Stimulated activated CD4-positive, alpha-beta T cell treated with anti-CD3 and anti-CD28 coated beads, Interleukin-2, amount 100 ng/mL, for 48 hours (primary cell): ENCODE measurements at regions not wholly inside any gene's neighbourhood (a gene's known extent, or its start where the extent isn't known, plus 50 kb on each side); places are given as distances from the start of the nearest gene placed in this dataset.
"Not testable (repeated sequence)": the region's sequence is repeated elsewhere in the genome, so short reads cannot be mapped to it uniquely, and the experiment has no call there.

Experiments
- DNase-seq, 2 donors: peaks; one replicate each; pipeline ENCODE4 v3.0.0-alpha.2; 2020

DNA sequence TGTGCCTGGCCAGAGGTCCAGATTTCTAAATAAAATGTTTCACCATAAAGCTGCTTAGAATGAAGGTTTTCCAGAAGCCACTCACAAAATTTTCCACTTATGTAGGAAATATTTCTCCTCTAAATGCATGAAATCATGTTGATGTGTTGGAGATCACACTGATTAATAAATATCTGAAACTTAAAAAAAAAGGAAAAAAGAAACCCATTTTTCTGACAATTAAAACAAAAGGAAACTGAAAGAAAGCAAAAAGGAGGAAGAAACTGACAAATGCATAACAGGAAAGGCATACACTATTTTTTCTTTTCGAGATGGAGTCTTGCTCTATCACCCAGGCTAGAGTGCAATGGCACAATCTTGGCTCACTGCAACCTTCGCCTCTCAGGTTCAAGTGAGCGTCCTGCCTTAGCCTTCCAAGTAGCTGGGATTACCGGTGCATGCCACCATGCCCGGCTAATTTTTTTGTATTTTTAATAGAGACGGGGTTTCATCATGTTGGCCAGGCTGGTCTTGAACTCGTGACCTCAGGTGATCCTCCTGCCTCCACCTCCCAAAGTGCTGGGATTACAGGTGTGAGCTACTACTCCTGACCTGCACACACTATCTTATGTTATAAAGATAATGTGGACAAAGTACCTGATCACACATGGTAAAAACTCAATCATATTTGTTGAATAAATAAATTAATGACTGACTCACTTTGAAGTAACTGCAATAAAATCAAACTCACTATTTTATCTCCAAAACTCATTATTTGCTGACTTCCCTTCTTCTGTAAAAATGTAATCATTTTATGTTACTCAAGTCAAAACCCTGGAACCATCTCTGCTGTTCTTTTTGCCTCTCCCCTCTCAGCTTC is 149.8 kb upstream of the NR5A2 start:
- no peak for DNase-seq

DNA sequence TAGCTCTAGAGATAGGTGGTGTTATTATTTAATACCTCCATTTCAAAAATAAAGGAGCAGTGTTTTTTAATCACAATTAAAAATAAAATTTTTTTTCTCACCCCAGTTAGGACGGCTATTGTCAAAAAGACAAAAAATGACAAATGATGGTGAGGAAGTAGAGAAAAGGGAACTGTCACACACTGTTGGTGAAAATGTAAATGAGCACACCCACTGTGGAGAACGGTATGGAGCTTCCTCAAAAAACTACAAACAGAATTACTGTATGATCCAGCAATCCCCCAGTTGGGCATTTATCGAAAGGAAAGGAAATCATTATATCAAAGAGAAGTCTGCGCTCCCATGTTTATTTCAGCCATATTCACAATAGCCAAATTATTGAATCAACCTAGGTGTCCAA is 148.7 kb upstream of the NR5A2 start:
- DNase-seq: no peak

DNA sequence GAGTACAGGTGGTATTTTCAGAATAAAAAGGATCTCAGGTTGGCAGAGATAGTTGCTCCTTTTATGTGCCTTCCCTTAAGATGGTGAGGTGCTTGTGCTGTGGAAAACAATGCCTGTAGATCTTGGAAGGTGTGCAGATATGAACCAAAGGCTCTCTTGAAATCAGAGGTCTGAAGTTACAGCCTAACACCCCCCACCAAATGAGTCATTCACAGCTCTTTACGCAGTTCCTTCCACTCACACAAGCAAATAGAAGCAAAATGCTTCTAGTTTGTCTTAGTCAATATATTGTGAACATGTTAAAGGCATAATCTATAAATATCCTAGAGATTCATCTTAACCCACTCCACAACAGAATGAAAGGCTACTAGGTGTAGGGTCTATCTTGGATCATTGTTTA is 128.9 kb upstream of the NR5A2 start:
- DNase-seq: no peak

DNA sequence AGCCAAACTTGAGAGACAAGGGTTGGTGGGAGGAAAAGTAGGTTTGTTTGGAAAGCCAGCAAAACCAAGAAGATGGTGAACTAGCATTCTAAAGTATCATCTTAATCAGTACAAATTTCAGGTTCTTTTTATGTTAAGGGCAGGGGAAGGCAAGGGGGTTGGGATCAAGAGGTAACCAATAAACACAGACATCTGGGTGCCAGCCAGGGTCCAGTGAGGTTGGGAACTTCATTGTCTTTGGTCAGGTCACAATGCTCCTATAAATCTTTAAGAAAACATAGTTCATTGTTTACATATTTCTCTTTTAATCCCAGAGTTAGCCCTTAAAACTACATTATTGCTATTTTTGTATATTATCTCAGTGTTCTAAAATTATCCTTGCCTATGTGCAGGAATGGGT is 126.2 kb upstream of the NR5A2 start:
- no peak for DNase-seq

DNA sequence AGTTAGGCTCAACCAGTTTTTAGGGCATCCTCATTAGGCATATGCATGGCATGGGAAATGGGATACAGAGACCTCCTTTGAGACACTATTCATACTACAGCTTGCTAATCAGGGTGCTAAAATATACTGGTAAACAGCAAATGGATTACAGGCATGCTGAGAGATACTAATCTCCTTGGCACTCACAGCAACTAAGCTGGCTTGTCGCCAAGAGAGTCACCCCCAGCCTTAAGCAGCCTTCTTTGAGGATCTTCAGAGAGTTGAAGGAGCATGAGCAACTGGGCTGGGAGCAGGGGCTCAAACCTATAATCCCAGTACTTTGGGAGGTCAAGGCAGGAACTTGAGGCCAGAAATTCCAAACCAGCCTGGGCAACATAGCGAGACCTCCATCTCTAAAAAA is 120.1 kb upstream of the NR5A2 start:
- no peak for DNase-seq

DNA sequence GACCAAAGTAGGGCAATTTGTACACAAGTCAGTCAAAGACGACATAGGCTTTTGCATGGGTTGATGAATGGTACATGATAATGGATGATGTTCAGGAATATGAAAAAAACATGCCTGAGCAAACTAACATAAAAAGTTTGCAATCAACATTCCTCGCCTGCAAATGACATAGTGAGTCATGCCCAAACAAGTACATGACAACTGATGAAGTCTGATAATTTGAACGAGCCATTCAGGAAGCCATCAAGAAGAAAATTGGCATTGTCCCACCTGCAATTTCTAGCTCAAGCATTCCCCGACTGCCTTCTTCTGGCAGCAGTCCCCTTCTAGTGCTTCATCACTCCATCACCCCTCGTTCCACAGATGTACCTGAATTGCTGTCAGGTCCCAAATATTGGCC is 118.4 kb upstream of the NR5A2 start:
- DNase-seq: no peak

DNA sequence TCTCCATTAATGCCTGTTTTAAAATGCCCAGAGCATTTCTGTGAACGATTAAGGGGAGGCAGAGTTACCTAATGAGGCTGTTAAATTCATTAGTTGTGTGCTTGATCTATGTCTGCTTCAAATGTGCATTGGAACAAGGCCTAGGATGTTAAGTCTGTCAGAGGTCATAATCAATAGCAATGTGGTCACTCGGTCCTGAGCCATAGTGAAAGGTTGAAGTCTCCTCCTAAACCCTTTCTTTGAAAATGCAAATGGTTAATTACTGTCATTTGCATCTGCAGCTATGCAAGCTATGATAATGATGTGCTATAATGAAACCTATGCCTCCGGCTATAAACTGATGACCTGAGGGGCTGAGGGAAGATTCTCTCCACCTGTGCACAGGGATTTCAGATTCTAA is 114.2 kb upstream of the NR5A2 start:
- DNase-seq: no peak

DNA sequence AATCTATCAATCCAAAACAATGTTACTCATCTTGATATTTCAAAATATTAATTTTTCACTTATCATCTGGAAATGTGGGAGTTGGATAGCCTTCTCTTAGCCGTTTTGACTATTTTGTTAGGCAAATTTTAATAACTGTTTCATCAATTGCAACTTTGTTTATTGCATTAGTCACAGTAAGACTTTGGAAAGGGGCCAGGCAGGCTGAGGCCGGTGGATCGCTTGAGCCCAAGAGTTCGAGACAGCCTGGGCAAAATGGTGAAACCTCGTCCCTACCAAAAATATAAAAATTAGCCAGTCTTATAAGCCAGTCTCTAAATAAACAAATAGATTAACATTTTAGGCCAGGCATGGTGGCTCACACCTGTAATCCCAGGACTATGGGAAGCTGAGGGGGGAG is 113.0 kb upstream of the NR5A2 start:
- no peak for DNase-seq

DNA sequence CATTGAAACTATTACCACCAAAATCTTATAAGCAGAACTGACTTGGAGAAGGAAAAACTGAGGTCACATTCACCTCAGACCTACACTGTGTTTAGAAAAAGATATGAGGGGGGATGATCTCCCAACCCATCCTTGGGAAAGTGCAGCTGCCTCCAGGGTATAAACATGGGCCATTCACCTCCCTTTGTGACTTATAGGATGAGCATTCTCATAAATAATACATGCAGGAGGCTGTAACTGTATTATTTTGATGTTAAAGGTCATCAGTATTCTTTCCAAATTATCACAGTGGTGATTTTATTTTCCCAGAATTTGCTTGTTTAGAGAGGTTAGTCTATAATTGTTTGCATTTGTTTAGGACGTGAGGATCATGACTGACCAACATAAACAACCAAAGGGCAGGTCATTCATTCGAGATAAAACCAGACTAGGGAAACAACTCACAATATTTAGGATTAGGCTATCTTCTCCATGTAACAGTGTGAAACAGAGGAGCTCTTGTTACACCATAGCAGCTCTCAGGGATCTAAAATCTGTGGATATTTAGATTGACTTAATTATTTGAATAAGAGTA is 109.2 kb upstream of the NR5A2 start:
- no peak for DNase-seq

DNA sequence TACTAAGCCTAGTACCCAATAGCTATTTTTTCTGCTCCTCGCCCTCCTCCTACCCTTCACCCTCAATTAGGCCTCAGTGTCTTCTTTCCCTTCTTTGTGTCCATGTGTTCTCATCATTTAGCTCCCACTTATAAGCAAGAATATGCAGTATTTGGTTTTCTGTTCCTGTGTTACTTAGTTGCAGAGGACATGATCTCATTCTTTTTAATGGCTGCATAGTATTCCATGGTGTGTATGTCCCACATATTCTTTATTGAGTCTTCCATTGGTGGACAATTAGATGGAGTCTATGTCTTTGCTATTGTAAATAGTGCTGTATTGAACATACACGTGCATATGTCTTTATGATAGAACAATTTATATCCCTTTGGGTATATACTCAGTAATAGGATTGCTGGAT is 106.9 kb upstream of the NR5A2 start:
- DNase-seq: no peak

DNA sequence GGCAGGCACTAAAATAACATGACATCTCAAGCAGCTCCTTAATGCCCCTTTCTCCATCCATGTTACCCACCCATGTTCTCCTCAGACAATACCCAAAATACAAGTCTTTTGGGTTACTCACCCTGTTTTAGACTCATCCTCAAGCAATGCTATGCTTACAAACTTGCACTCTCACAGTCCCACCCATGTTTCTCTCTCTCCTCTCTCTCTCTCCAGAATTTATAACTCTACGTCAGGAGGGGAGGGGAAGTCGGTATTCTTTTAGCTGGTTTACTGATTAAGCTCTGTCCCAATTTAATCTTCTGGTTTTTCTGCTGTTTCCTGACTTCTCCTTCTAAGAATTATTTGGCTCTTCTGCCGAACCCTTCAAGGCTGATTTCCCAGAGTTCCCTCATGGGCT is 98.0 kb upstream of the NR5A2 start:
- no peak for DNase-seq

DNA sequence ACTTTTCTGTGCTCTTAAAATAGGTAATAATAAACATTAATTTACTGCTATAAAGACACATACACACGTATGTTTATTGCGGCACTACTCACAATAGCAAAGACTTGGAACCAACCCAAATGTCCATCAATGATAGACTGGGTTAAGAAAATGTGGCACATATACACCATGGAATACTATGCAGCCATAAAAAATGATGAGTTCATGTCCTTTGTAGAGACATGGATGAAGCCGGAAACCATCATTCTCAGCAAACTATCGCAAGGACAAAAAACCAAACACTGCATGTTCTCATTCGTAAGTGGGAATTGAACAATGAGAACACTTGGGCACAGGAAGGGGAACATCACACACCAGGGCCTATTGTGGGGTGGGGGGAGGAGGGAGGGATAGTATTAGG is 97.4 kb upstream of the NR5A2 start:
- not testable (repeated sequence) for DNase-seq

DNA sequence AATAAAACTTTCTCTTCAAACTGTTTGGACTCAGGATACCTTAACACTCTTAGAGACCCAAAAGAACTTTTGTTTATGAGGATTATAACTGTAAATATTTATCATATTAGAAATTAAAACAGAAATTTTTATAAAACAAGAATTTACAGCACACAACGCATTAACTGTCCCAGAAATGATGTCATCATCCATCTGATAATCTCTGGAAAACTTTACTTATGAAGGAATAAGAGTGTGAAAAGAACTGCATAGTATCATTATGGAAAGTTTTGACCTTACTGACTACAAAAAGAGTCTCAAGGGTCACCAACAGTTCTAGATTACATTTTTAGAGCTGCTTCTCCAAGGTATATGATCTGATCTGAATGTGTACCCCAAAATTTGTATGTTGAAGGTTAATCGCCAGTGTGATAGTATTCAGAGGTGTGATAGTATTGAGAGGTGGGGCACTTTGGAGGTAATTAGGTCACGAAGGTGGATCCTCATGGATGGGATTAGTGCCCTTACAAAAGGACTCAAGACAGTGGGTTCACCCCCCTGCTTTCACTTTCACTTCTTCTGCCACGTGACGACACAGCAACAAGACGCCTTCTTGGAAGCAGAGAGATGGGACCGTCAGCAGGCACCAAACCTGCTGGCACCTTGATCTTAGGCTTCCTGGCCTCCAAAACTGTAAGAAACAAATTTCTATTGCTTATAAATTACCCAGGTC is 95.7 kb upstream of the NR5A2 start:
- no peak for DNase-seq

DNA sequence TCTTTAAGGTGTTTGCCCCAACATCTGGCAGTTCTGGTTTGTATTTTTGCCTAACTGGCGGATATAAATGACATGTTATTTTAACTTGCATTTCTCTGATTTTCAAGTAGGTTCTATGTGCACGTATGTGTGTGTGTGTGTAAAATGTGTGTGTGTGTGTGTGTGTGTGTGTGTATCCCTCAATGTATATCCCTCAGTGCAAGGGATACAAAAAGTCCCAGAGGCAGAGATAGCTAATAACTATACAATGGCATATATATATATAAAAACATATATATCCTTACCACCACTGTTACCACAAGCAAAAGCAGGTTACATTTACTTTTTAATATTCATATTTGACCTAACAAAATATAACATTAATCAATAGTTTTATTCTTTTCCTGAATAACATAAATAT is 95.0 kb upstream of the NR5A2 start:
- no peak for DNase-seq

DNA sequence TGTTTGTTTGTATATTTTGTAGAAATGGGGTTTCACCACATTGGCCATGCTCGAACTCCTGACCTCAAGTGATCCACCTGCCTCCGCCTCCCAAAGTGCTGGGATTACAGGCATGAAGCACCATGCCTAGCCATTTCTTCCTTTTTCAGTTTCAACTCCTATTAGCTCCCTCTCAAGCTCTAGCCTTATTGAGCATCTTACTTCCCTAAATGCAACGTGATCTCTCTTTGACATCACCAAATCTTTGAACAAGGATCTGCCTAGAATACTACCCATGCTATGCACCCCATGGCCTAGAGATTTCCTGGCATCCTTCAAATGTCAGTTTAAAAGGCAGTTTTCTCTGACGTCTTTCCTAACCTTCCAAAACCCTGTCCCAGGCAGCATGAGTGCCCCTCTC is 91.1 kb upstream of the NR5A2 start:
- DNase-seq: no peak

DNA sequence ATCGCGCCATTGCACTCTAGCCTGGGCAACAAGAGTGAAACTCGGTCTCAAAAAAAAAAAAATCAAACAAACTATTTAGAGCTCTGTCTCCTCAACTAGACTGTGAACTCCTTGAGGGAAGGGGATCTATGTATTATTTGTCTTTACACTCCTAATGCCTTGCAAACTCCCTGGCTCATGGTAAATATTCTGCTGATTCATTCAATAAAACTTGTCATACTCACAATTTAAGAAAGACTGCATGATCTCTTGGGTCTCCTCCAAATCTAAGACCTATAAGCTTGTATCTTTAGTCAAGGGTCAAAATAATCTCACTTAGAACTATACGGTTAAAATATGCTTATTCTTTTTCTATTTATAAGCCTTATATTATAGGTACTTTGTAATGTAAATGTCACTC is 90.3 kb upstream of the NR5A2 start:
- DNase-seq: no peak

DNA sequence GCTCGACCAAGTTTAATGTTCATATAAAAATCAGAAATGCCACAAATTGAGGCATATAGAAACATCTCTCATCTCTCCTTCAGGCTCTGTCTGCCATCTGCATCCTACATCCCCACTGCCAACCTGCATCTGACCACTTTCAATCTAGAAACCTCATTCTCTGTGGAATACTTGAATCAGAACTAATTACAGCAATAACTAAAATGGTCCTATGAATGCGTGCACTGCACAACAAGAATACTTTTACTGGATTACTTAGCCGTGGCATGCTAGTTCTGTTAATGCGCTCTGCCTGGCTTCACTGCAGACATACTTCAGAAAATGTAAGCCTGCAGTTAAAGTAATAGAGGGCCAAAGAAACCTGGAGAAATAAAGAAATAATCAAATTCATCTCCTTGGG is 89.8 kb upstream of the NR5A2 start:
- DNase-seq: no peak

DNA sequence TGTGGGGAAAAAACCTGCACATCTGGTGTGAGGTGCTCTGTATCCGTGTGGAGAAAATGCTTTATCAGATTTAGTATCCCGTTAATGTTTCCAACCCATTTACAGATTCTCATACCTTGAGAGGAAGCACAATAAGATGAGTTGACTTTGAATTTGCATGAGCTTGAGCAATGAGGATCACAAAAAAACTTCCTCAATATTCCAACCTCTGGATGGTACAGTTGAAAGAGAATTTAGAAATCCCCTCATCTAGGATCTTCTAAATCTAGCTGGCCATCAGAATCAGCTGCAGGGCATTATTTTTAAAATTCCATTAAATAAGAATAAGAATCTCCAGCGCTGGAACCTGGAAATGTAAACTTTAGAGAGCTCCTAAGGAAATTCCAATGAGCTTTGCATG is 82.5 kb upstream of the NR5A2 start:
- no peak for DNase-seq

DNA sequence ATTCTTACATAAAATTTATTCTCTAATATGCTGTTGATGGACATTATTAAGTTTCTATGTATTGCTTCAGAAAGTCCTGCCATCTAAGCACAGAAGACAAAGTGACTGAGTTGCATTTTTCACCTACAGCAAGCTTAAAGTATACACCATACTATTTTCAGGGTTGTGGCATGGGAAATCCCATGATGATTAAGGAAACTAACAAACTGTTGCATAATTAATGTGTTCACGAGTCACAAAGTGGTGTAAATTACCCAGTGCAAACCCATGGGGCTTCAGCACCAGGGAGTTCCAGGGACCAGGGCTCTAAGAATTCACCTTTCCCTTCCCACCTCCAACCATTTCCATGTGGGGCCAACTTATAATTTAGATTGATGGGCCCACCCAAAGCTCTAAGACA is 81.9 kb upstream of the NR5A2 start:
- DNase-seq: no peak

DNA sequence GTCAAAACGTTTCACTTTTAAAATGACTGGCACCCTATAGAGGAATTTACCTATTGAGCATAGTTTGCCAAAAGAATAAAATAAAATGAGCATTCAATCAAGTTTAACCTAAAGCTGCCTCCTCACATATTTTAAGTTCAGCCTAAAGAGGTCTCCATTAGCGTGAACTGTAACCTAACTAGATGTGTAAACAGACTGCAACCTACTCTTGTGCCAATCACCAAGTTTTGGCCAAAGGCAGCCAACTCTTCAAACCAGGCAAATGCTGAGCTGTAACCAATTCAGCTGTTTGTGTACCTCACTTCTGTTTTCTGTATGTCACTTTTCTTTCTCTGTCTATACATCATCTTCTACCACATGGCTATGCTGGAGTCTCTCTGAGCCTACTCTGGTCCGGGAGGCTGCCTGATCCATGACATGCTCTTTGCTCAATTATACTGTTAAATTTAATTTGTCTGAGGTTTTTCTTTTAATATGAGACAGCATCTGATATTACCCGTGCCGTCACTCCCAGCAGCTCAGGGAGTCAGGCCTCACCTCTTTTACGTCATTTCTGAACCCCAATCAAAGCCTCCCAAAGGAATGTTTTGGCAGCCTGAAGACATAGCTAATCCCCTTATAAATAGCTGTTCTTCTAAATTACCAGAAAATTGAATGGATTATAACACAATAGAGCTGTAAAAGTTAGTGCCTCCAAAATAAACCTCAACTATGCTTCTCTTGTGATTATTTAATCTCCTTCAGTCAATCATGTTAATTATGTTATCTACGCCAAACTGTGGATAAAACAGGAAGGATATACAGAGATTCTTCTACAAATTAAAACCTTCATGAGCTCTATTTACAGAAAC is 81.0 kb upstream of the NR5A2 start:
- no peak for DNase-seq

DNA sequence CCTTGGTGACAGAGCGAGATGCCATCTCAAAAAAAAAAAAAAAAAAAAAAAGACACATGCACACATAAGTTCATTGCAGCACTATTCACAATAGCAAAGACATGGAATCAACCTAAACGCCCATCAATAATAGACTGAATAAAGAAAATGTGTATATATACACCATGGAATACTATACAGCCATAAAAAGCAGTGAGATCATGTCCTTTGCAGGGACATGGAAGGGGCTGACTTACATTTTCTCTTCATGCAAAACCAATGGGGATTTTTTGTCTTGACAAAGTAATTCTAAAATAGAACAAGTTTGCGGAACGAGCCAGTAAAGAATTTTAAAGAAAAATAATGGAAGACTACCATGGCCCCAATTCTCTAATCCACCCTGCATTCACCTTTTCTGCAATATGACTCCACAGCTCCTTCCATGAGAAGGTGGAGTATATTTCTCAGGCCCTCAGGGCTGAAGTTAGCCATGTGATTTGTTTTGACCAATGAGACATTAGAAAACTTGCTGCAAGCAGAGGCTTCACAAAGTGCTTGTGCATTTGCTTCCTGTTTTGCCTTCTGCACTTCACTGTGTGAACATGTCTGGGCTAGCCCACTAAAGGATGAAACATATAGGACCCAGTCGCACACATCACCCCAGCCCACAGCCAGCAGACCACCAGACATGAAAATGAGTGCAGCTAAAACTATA is 78.8 kb upstream of the NR5A2 start:
- no peak for DNase-seq

DNA sequence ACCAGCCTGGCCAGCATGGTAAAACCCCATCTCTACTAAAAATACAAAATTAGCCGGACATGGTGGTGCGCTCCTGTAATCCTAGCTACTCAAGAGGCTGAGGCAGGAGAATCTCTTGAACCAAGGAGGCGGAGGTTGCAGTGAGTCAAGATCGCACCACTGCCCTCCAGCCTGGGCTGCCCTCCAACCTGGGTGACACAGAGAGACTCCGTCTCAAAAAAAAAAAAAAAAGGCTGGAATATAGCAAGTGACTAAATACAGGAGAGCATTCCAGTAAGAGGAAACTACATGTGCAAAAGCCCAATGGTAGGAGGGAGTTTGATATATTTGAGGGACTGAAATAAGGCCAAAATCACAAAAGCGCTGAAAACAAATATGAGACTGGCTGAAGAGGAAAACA is 76.5 kb upstream of the NR5A2 start:
- not testable (repeated sequence) for DNase-seq

DNA sequence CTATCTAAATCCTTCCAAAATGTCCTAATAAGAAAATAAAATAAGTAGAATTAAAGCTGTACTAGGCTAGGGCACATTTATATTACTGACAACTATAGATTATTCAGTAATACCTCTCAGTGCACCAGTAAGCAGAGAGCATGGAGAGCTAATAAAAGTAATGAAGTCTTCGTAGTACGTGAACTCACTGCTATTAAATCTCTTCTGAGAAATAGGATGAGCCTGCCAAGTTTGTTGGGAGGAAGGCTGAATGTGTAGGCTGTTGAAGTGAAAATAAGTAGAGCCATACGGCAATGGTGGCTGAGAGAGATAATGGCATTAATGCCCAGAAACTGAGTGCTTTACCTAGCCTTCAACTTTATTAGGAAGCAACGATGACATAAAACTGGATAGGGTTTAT is 73.9 kb upstream of the NR5A2 start:
- DNase-seq: no peak
